Muscle layer of duodenum (tissue), 2 donors: ENCODE measurements at regions not wholly inside any gene's neighbourhood (a gene's known extent, or its start where the extent isn't known, plus 50 kb on each side); places are given as distances from the start of the nearest gene placed in this dataset.
A peak's percentile ranks its signal among the peaks of the same experiment; 100 is the strongest.

Experiments
- H3K27ac ChIP-seq: one replicate; pipeline ENCODE4 v1.7.0; 2013; ENCODE audit warnings: mild to moderate bottlenecking, low read length
- H3K27me3 ChIP-seq: one replicate; pipeline ENCODE4 v1.7.0; 2013; ENCODE audit warnings: low read depth, mild to moderate bottlenecking, control low read depth, low read length
- H3K36me3 ChIP-seq, 2 donors: one replicate each; pipeline ENCODE4 v1.7.0; 2013; ENCODE audit warnings: low read length in 2 of 2, control low read depth in 1 of 2, mild to moderate bottlenecking in 1 of 2; ENCODE audit not compliant: insufficient read depth in 2 of 2, control insufficient read depth in 1 of 2
- H3K4me1 ChIP-seq, 2 donors: one replicate each; pipeline ENCODE4 v1.7.0; 2013; ENCODE audit warnings: low read length in 2 of 2, mild to moderate bottlenecking in 2 of 2, control low read depth in 1 of 2, moderate library complexity in 1 of 2; ENCODE audit not compliant: insufficient read depth in 2 of 2, control insufficient read depth in 1 of 2
- H3K4me3 ChIP-seq, 2 donors: one replicate each; pipeline ENCODE4 v1.7.0; 2013; ENCODE audit warnings: low read length in 2 of 2, low read depth in 1 of 2, mild to moderate bottlenecking in 1 of 2
- H3K9me3 ChIP-seq, 2 donors: one replicate each; pipeline ENCODE4 v1.7.0; 2013; ENCODE audit warnings: low read length in 2 of 2, control low read depth in 1 of 2, mild to moderate bottlenecking in 1 of 2; ENCODE audit not compliant: control insufficient read depth in 1 of 2
- donor health status: healthy.

- no peak overlapping the region for H3K4me3 ChIP-seq
- no peaks in the 10 kb centered on the region for H3K9me3 ChIP-seq
- no peaks in the 10 kb centered on the region for H3K27me3 ChIP-seq
- H3K27ac ChIP-seq: no peak overlapping the region
- no peaks in the 10 kb centered on the region for H3K36me3 ChIP-seq
- no peaks in the 10 kb centered on the region for H3K4me1 ChIP-seq
Observed at GRCh38 chr1:87887100-87887499, 558.4 kb downstream of the LMO4 start.

- Histone ChIP-seq H3K4me3 (no peak overlapping the region), H3K4me1 (no peaks in the 10 kb centered on the region), H3K36me3 (no peaks in the 10 kb centered on the region), H3K27ac (no peak overlapping the region), H3K9me3 (no peaks in the 10 kb centered on the region), H3K27me3 (no peaks in the 10 kb centered on the region)
Observed at GRCh38 chr1:87888446-87888845, 559.8 kb downstream of the LMO4 start.

- Histone ChIP-seq H3K36me3 (no peaks in the 10 kb centered on the region), H3K9me3 (no peaks in the 10 kb centered on the region), H3K4me1 (no peaks in the 10 kb centered on the region), H3K4me3 (no peak overlapping the region), H3K27ac (no peak overlapping the region), H3K27me3 (no peaks in the 10 kb centered on the region)
Observed at GRCh38 chr1:87894062-87894461, 565.4 kb downstream of the LMO4 start.

GRCh38 chr1:87897481-87897880 is 568.8 kb downstream of the LMO4 start:
- Histone ChIP-seq H3K4me1 (peaks cover 0 to 7% of the 10 kb centered on the region in 2 donors), H3K27me3 (no peaks in the 10 kb centered on the region), H3K9me3 (no peaks in the 10 kb centered on the region)

DNA sequence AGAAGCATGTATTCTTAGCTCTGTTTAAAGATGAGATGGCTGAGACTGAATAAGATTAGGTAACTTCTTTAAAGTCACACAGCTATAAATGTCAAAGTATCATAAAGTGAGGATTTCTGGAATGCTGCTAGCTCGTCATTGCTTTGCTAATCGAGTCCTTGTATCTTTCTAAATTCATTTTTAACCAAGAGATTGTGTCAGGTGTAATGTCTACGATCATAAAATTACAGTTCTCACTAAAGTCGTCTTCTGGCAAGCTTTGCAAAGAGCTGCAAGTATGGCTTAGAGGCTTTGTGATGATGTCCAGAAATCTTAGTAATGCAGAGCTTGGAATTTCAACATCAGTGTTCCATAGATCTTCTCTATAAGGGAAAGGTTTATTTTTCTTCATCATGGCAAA is 569.8 kb downstream of the LMO4 start:
- no peaks in the 10 kb centered on the region for H3K27me3 ChIP-seq
- no peak overlapping the region for H3K27ac ChIP-seq
- H3K36me3 ChIP-seq: no peaks in the 10 kb centered on the region
- peaks cover 0 to 17% of the 10 kb centered on the region in 2 donors for H3K4me1 ChIP-seq
- H3K9me3 ChIP-seq: no peaks in the 10 kb centered on the region
- no peak overlapping the region for H3K4me3 ChIP-seq

More at GRCh38 chr1:87897481-87897880, 568.8 kb downstream of the LMO4 start:
- Histone ChIP-seq H3K36me3 (no peaks in the 10 kb centered on the region), H3K4me3 (no peak overlapping the region), H3K27ac (no peak overlapping the region)

- Histone ChIP-seq H3K36me3 (no peaks in the 10 kb centered on the region), H3K9me3 (no peaks in the 10 kb centered on the region), H3K4me3 (no peak overlapping the region), H3K27ac (no peak overlapping the region), H3K4me1 (peaks cover 0 to 21% of the 10 kb centered on the region in 2 donors), H3K27me3 (no peaks in the 10 kb centered on the region)
Observed at GRCh38 chr1:87899017-87899416, 570.3 kb downstream of the LMO4 start.

- H3K9me3 ChIP-seq: no peaks in the 10 kb centered on the region
- peaks cover 0 to 21% of the 10 kb centered on the region in 2 donors for H3K4me1 ChIP-seq
- H3K27me3 ChIP-seq: no peaks in the 10 kb centered on the region
- H3K27ac ChIP-seq: no peak overlapping the region
- no peaks in the 10 kb centered on the region for H3K36me3 ChIP-seq
- no peak overlapping the region for H3K4me3 ChIP-seq
Observed at GRCh38 chr1:87899746-87900145, 571.1 kb downstream of the LMO4 start.

DNA sequence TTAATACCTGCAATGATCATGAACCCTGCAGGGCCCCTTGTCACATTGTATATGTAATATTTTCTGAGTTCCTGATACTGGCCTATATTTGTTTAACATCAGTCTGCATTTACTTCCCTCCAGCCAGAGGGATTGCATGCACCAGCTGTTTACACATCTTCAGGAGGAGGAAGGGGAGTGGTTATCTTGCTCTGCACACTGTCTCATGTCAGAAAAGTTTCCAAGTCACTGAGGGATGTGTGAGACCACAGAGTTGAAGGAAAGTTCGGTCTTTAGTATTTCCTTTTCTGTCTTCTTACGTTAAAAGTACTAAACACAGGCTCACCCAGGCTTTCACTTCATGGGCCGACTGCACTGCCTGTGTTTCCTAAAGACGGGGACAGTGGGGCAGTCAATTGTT is 574.1 kb downstream of the LMO4 start:
- Histone ChIP-seq H3K36me3 (no peaks in the 10 kb centered on the region), H3K27me3 (no peaks in the 10 kb centered on the region), H3K4me1 (peaks cover 0 to 21% of the 10 kb centered on the region in 2 donors), H3K4me3 (peak overlapping the region in 1 of 2 donors; percentile 7), H3K9me3 (no peaks in the 10 kb centered on the region), H3K27ac (no peak overlapping the region)

DNA sequence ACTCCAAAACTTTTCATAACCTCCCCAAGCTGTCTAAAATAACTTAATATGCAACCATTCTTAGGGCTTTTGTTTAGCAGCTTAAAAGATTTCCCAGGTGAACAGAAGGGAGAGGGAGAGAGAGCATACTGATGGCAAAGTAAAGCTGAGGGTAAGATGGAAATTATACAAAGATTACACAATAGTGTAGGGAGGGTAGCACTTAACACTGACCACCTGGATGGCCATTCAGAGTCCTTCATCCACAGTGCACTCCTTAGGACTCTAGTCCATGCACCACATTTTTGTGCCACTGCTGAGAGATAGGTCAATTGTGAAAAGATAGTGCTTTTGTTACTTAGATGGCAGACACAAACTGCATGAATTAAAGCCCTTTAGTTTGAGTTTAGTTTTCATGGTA is 574.6 kb downstream of the LMO4 start:
- Histone ChIP-seq H3K4me1 (peaks cover 0 to 21% of the 10 kb centered on the region in 2 donors), H3K36me3 (no peaks in the 10 kb centered on the region), H3K9me3 (no peaks in the 10 kb centered on the region), H3K27ac (no peak overlapping the region), H3K27me3 (no peaks in the 10 kb centered on the region), H3K4me3 (peak overlapping the region in 1 of 2 donors; percentile 7)

DNA sequence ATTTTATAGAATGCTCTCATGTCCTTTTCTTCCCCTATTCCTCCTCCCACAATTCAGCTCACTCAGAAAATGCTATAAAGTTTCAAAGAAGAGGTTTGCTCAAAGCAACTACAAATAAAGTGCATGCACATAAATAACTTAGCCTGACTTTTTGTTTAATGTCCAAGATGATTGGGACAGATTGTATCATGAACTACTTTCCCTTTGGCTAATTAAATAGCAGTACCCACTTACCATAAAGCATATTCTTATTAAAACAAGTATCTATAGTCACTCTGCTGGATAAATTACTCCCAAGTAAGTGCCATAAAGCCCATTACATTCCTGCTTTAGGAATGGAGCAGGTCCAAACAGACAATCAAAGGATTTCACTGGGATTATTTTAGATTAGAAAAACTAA is 576.0 kb downstream of the LMO4 start:
- Histone ChIP-seq H3K36me3 (no peaks in the 10 kb centered on the region), H3K4me1 (peaks cover 0 to 21% of the 10 kb centered on the region in 2 donors), H3K9me3 (no peaks in the 10 kb centered on the region), H3K4me3 (no peak overlapping the region), H3K27ac (no peak overlapping the region), H3K27me3 (no peaks in the 10 kb centered on the region)

- Histone ChIP-seq H3K36me3 (no peaks in the 10 kb centered on the region), H3K4me1 (peaks cover 0 to 21% of the 10 kb centered on the region in 2 donors), H3K9me3 (no peaks in the 10 kb centered on the region), H3K27ac (no peak overlapping the region), H3K27me3 (no peaks in the 10 kb centered on the region), H3K4me3 (no peak overlapping the region)
Observed at GRCh38 chr1:87905651-87906050, 577.0 kb downstream of the LMO4 start.

- H3K36me3 ChIP-seq: no peaks in the 10 kb centered on the region
- H3K27ac ChIP-seq: no peak overlapping the region
- peaks cover 0 to 21% of the 10 kb centered on the region in 2 donors for H3K4me1 ChIP-seq
- no peak overlapping the region for H3K4me3 ChIP-seq
- H3K27me3 ChIP-seq: no peaks in the 10 kb centered on the region
- no peaks in the 10 kb centered on the region for H3K9me3 ChIP-seq
Observed at GRCh38 chr1:87906078-87906477, 577.4 kb downstream of the LMO4 start.
